ENCODE measurements at regions not wholly inside any gene's neighbourhood (a gene's known extent, or its start where the extent isn't known, plus 50 kb on each side); places are given as distances from the start of the nearest gene placed in this dataset.

DNA sequence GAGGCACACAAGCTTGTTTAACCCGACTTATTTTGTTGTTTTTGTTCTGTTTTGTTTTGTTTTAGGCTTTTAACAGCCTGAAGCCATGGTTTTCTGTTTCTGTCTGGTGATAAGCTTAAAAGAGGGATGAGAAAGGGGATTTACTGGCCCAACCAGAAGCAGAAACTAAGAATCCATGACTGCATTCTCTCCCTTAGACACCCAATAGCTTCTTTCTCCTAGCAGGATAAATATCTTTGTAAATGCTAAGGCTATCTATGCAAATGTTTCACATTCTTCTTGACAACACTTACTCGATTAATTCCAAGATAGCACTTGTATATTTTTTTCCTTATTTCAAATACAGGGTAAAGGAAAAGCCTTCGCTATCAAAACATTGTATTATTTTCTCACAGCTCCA lies 53.7 kb upstream of the SMAD1 start:
- TF ChIP-seq, protein P1, sequence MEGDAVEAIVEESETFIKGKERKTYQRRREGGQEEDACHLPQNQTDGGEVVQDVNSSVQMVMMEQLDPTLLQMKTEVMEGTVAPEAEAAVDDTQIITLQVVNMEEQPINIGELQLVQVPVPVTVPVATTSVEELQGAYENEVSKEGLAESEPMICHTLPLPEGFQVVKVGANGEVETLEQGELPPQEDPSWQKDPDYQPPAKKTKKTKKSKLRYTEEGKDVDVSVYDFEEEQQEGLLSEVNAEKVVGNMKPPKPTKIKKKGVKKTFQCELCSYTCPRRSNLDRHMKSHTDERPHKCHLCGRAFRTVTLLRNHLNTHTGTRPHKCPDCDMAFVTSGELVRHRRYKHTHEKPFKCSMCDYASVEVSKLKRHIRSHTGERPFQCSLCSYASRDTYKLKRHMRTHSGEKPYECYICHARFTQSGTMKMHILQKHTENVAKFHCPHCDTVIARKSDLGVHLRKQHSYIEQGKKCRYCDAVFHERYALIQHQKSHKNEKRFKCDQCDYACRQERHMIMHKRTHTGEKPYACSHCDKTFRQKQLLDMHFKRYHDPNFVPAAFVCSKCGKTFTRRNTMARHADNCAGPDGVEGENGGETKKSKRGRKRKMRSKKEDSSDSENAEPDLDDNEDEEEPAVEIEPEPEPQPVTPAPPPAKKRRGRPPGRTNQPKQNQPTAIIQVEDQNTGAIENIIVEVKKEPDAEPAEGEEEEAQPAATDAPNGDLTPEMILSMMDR (IDR thresholded peaks at IDR 0.05; ENCODE audit: extremely low read depth, insufficient read depth, missing control alignments): no peak
- DNase-seq (ENCODE audit: low spot score): no peak
- in situ Hi-C loops (cut with MboI; ENCODE audit: low pct_unique_long_range_greater_than_20kb, low sequenced_read_pairs, unreplicated experiment): no loop called here

DNA sequence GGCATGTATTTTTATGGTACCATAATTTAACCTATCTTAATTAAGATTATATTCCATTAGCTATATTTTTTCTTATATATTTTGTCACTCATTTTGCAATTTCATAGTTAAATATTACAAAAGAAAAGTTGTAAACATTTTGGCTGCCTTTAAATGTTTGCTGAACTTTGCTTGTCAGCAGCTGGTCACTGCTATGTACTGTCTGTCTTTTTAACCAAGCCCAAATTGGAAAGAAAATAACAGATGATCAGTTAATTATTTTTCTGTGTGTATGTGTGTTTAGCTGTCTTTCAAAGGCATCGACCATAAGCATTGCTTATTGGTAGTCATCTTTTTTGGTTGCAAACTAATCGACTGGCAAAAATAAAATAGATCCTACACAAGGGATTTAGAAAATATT lies 54.4 kb upstream of the SMAD1 start:
- no peak for DNase-seq (ENCODE audit: low spot score)
- TF ChIP-seq, protein P1 (IDR thresholded peaks at IDR 0.05; ENCODE audit: extremely low read depth, insufficient read depth, missing control alignments): no peak
- in situ Hi-C loops (cut with MboI; ENCODE audit: low pct_unique_long_range_greater_than_20kb, low sequenced_read_pairs, unreplicated experiment): no loop called here

- TF ChIP-seq, protein P1 (IDR thresholded peaks at IDR 0.05; ENCODE audit: extremely low read depth, insufficient read depth, missing control alignments): no peak
- DNase-seq (ENCODE audit: low spot score): no peak
Measured at GRCh38 chr4:145423017-145423708, 58.5 kb upstream of the SMAD1 start.

DNA sequence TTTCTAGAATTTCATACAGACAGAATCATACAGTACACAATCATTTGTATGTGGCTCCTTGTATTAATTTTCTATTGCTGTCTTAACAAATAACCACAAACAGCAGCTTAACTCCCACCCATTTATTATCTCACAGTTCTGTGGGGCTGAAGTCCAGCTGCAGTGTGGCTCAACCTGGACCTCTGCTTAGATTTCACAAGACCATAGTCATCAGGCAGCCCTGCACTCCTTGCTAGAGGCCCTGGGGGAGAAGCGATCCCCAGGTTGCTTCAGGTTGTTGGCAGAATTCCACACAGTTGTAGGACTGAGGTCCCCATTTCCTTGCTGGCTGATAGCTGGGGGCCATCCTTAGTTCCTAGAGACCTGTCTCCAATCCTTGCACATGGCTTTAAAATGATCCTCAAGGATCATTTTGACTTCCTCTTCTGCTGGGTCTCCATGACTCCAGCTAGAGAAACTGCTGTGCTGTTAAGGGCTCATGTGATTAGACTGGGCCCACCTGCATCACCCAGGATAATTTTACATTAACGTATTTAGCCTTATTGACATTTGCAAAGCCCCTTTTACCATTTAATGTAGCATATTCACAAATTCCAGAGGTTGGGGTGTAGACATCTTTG lies 60.9 kb upstream of the SMAD1 start:
- in situ Hi-C loops (cut with MboI; ENCODE audit: low pct_unique_long_range_greater_than_20kb, low sequenced_read_pairs, unreplicated experiment): no loop called here
- DNase-seq (ENCODE audit: low spot score): no peak
- TF ChIP-seq, protein P1 (IDR thresholded peaks at IDR 0.05; ENCODE audit: extremely low read depth, insufficient read depth, missing control alignments): no peak

More at GRCh38 chr4:145423017-145423708, 58.5 kb upstream of the SMAD1 start:
- in situ Hi-C loops (cut with MboI; ENCODE audit: low pct_unique_long_range_greater_than_20kb, low sequenced_read_pairs, unreplicated experiment): no loop called here

- no peak for DNase-seq (ENCODE audit: low spot score)
- in situ Hi-C loops (cut with MboI; ENCODE audit: low pct_unique_long_range_greater_than_20kb, low sequenced_read_pairs, unreplicated experiment): no loop called here
- TF ChIP-seq, protein P1 (IDR thresholded peaks at IDR 0.05; ENCODE audit: extremely low read depth, insufficient read depth, missing control alignments): no peak
Measured at GRCh38 chr4:145418739-145419138, 62.9 kb upstream of the SMAD1 start.

DNA sequence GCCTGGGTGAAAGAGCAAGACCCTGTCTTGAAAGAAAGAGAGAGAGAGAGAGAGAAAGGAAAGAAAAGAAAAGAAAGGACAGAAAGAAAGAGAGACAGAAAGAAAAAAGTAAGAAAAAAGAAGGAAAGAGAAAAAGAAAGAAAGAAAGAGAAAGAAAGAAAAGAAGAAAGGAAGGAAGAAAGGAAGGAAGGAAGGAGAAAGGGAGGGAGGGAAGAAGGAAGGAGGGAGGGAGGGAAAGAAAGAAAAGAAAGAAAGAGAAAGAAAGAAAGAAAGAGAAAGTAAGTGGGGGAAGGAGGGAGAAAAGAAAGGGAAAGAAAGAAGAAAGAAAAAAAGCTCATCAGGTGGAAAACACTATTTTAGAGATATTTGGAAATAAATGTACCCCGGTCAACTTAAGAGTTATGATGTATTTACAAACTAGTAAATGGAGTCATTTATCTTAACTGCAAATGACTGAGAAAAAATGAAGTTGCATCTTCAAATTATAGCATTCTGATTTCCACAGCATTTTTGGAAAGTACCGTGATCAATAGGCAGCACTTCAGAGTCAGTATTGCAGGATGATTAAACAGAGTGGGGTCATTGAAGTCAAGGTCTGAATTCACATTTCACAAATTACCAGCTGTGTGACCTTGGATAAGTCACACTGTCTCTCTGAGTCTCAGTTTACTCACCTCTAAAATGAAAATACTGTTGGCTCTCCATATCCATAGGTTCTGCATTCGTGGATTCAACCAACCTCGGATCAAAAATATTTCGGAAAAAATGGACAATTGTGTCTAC lies 64.1 kb upstream of the SMAD1 start:
- in situ Hi-C loops (cut with MboI; ENCODE audit: low pct_unique_long_range_greater_than_20kb, low sequenced_read_pairs, unreplicated experiment): no loop called here
- TF ChIP-seq, protein P1 (IDR thresholded peaks at IDR 0.05; ENCODE audit: extremely low read depth, insufficient read depth, missing control alignments): no peak

More for the DNA sequence above, 64.1 kb upstream of the SMAD1 start:
- DNase-seq (ENCODE audit: low spot score): no peak
